B cell (primary cell): ENCODE measurements at regions not wholly inside any gene's neighbourhood (a gene's known extent, or its start where the extent isn't known, plus 50 kb on each side); places are given as distances from the start of the nearest gene placed in this dataset.
A peak's percentile ranks its signal among the peaks of the same experiment; 100 is the strongest.

ENCODE experiments used
- ATAC-seq: fragments of 200-7000 bp; cut with Tn5 transposase; one replicate; pipeline ENCODE4 v1.10.0; 2021; ENCODE audit warnings: low read depth, mild to moderate bottlenecking, moderate number of reproducible peaks, moderate library complexity
- CTCF ChIA-PET: fragments of 350-600 bp; sonication (Branson Sonifier 250); formaldehyde crosslinking; loops from one replicate; lab custom pipeline; 2021; ENCODE audit warnings: antibody characterized with exemption, inconsistent platforms; lab: Charles Lee
- POLR2A ChIA-PET: fragments of 350-600 bp; sonication (Branson Sonifier 250); formaldehyde crosslinking; loops from one replicate; lab custom pipeline; 2021; ENCODE audit warnings: antibody characterized with exemption; lab: Charles Lee
- DNase-seq: peaks from one replicate; pipeline ENCODE4 v3.0.0; 2013
- H2AFZ ChIP-seq: 2 replicates; pipeline ENCODE4 v1.6.1; 2012; ENCODE audit warnings: mild to moderate bottlenecking, low read depth, low read length; ENCODE audit not compliant: insufficient read depth, poor library complexity, severe bottlenecking
- H3K27ac ChIP-seq, 2 donors: 1 replicate in 1 of 2; 2 replicates in 1 of 2; pipeline ENCODE4 v1.5.1; 2012 to 2013; ENCODE audit warnings: low read length in 2 of 2, mild to moderate bottlenecking in 2 of 2, moderate library complexity in 1 of 2
- H3K27me3 ChIP-seq, 4 experiments: fragments of 200-600 bp in 1 of 4; sonication (generic) in 1 of 4; replicated peaks in 1 of 4; 1 replicate in 2 of 4; 2 replicates in 2 of 4; pipeline versions ENCODE4 v1.6.1 to v1.7.0; 2013 to 2016; ENCODE audit warnings: low read length in 3 of 4, mild to moderate bottlenecking in 2 of 4, mixed read lengths in 1 of 4, moderate library complexity in 1 of 4; ENCODE audit not compliant: insufficient read depth in 4 of 4, control insufficient read depth in 3 of 4; ENCODE audit errors: control extremely low read depth in 1 of 4
- H3K36me3 ChIP-seq, 2 experiments: replicated peaks in 1 of 2; 1 replicate in 1 of 2; 2 replicates in 1 of 2; pipeline versions ENCODE4 v1.6.1 to v1.7.1; 2013; ENCODE audit warnings: low read length in 1 of 2; ENCODE audit not compliant: insufficient read depth in 2 of 2, control insufficient read depth in 1 of 2; ENCODE audit errors: control extremely low read depth in 1 of 2, extremely low read depth in 1 of 2
- H3K4me1 ChIP-seq, 2 donors: fragments of 200-600 bp in 1 of 2; sonication (generic) in 1 of 2; 1 replicate in 1 of 2; 2 replicates in 1 of 2; pipeline versions ENCODE4 v1.5.1 to v1.6.1; 2013 to 2017; ENCODE audit warnings: low read length in 2 of 2; ENCODE audit not compliant: control insufficient read depth in 2 of 2, insufficient read depth in 2 of 2
- H3K4me2 ChIP-seq: replicated peaks from 2 replicates; pipeline ENCODE3; 2012; ENCODE audit warnings: mild to moderate bottlenecking, low read depth, low read length; ENCODE audit not compliant: poor library complexity, severe bottlenecking
- H3K4me3 ChIP-seq, 5 experiments: fragments of 200-600 bp in 1 of 5; sonication (generic) in 1 of 5; 1 replicate in 3 of 5; 2 replicates in 2 of 5; pipeline versions ENCODE4 v1.5.1 to v1.7.0; 2011 to 2016; ENCODE audit warnings: low read length in 4 of 5, mild to moderate bottlenecking in 4 of 5, low read depth in 2 of 5, control low read depth in 1 of 5, moderate library complexity in 1 of 5; ENCODE audit not compliant: insufficient read depth in 1 of 5; ENCODE audit errors: control extremely low read depth in 1 of 5, extremely low read depth in 1 of 5
- H3K79me2 ChIP-seq: fragments of 200-600 bp; sonication (generic); one replicate; pipeline ENCODE4 v1.6.0; 2016; ENCODE audit warnings: low read length; ENCODE audit not compliant: control insufficient read depth, insufficient read depth
- H3K9ac ChIP-seq: fragments of 200-600 bp; sonication (generic); 2 replicates; pipeline ENCODE4 v1.6.1; 2017; ENCODE audit warnings: mild to moderate bottlenecking, low read length, moderate library complexity
- H3K9me3 ChIP-seq, 3 donors: one replicate each; pipeline versions ENCODE4 v1.6.1 to v1.7.1; 2013; ENCODE audit warnings: low read length in 2 of 3; ENCODE audit not compliant: control insufficient read depth in 2 of 3, insufficient read depth in 1 of 3; ENCODE audit errors: control extremely low read depth in 1 of 3
- H4K20me1 ChIP-seq: 2 replicates; pipeline ENCODE4 v1.6.0; 2012; ENCODE audit warnings: mild to moderate bottlenecking, low read length; ENCODE audit not compliant: insufficient read depth, control insufficient read depth, poor library complexity, severe bottlenecking
- H3K27ac Mint-ChIP-seq: one replicate; pipeline ENCODE4 v1.8.0; 2021; ENCODE audit warnings: mixed read lengths
- H3K27me3 Mint-ChIP-seq: one replicate; pipeline ENCODE4 v1.8.0; 2021; ENCODE audit warnings: mixed read lengths
- H3K4me1 Mint-ChIP-seq: one replicate; pipeline ENCODE4 v1.8.0; 2021; ENCODE audit warnings: mixed read lengths
- H3K4me3 Mint-ChIP-seq: one replicate; pipeline ENCODE4 v1.8.0; 2021; ENCODE audit warnings: mixed read lengths
- H3K9me3 Mint-ChIP-seq: one replicate; pipeline ENCODE4 v1.8.0; 2022; ENCODE audit warnings: mixed read lengths; ENCODE audit not compliant: insufficient read depth
- CTCF ChIP-seq: fragments of 200-600 bp; IDR thresholded peaks from one replicate; pipeline ENCODE4 v1.8.0; 2022; ENCODE audit warnings: antibody characterized with exemption, mild to moderate bottlenecking
- EZH2 ChIP-seq: IDR thresholded peaks from 2 replicates; pipeline ENCODE4 v1.6.1; 2012; ENCODE audit warnings: borderline replicate concordance, low read depth, mild to moderate bottlenecking, moderate library complexity, low read length; ENCODE audit not compliant: insufficient read depth, poor library complexity, severe bottlenecking
- WGBS: methylation state at CpG from one replicate; pipeline ENCODE4 v1.1.5; 2013; ENCODE audit warnings: missing lambda C conversion rate; ENCODE audit not compliant: insufficient coverage; 5-methylcytosine and 5-hydroxymethylcytosine counted together
- intact Hi-C: fragments of 100-400 bp; cut with micrococcal nuclease; formaldehyde crosslinking; loops from one replicate; pipeline ENCODE4 v1.10.0; 2022

- no peaks in the 10 kb centered on the region for H3K27me3 Mint-ChIP-seq
- Histone ChIP-seq H4K20me1 (no peaks in the 10 kb centered on the region), H3K27me3 (no peaks in the 10 kb centered on the region), H3K27ac (no peak overlapping the region), H3K4me2 (no peak overlapping the region), H3K9me3 (peaks cover 0 to 15% (median 0%) of the 10 kb centered on the region in 3 donors), H3K4me3 (no peak overlapping the region), H3K4me1 (peaks cover 6 to 11% of the 10 kb centered on the region in 2 donors), H3K79me2 (no peaks in the 10 kb centered on the region), H3K36me3 (no peaks in the 10 kb centered on the region), H2AFZ (no peak overlapping the region), H3K9ac (no peak overlapping the region)
- POLR2A ChIA-PET: no interaction called here
- H3K4me3 Mint-ChIP-seq: no peak overlapping the region
- intact Hi-C loops: no loop called here
- no peak overlapping the region for H3K27ac Mint-ChIP-seq
- H3K4me1 Mint-ChIP-seq: peaks cover 12% of the 10 kb centered on the region
- ATAC-seq: no peak
- no peak for DNase-seq
- CTCF ChIA-PET: no interaction called here
- TF ChIP-seq CTCF (no peak), EZH2 (no peak)
- WGBS: 96% methylated on average over 5 of the region's 5 CpGs
- peaks cover 3% of the 10 kb centered on the region for H3K9me3 Mint-ChIP-seq
Observed at GRCh38 chr10:124280916-124281315, 137.8 kb downstream of the OAT start.

GRCh38 chr10:124279882-124280281 is 138.8 kb downstream of the OAT start:
- no peaks in the 10 kb centered on the region for H3K27me3 ChIP-seq

More at GRCh38 chr10:124279882-124280281, 138.8 kb downstream of the OAT start:
- H3K9me3 ChIP-seq: peaks cover 0 to 15% (median 0%) of the 10 kb centered on the region in 3 donors
- no peak for ATAC-seq
- H3K27ac ChIP-seq: no peak overlapping the region
- H3K4me1 ChIP-seq: peaks cover 0 to 1% of the 10 kb centered on the region in 2 donors
- H3K79me2 ChIP-seq: no peaks in the 10 kb centered on the region
- H3K4me2 ChIP-seq: no peak overlapping the region
- no peaks in the 10 kb centered on the region for H4K20me1 ChIP-seq
- Mint-ChIP-seq H3K27me3 (no peaks in the 10 kb centered on the region), H3K9me3 (peaks cover 5% of the 10 kb centered on the region), H3K4me3 (no peak overlapping the region), H3K4me1 (peaks cover 2% of the 10 kb centered on the region), H3K27ac (peak overlapping the region; percentile 20)
- no peak overlapping the region for H2AFZ ChIP-seq
- no peak for DNase-seq
- H3K36me3 ChIP-seq: no peaks in the 10 kb centered on the region
- POLR2A ChIA-PET: no interaction called here
- H3K9ac ChIP-seq: no peak overlapping the region
- CTCF ChIA-PET: no interaction called here
- WGBS: 85% methylated on average over 8 of the region's 8 CpGs
- intact Hi-C loops: no loop called here
- TF ChIP-seq CTCF: no peak
- no peak for TF ChIP-seq EZH2
- H3K4me3 ChIP-seq: no peak overlapping the region
